GM12878 (cell line): ENCODE measurements at regions not wholly inside any gene's neighbourhood (a gene's known extent, or its start where the extent isn't known, plus 50 kb on each side); places are given as distances from the start of the nearest gene placed in this dataset.

Experiments used
- ATAC-seq: fragments of 200-7000 bp; cut with Tn5 transposase; 3 replicates; pipeline ENCODE4 v1.9.1; 2020; ENCODE audit warnings: mild to moderate bottlenecking, moderate library complexity
- BruUV-seq: library from RNA; stranded (reverse); fragments of 400-500 nt; replicated peaks from 2 replicates; lab custom pipeline; 2021; lab: Mats Ljungman, UMichigan
- CTCF ChIA-PET: fragments of 300-600 bp; sonication (Branson Sonifier 250); formaldehyde crosslinking; extraction: SDS; loops from one replicate; lab custom pipeline; 2021; ENCODE audit warnings: inconsistent platforms; lab: Yijun Ruan, JAX
- POLR2A ChIA-PET: fragments of 350-600 bp; formaldehyde crosslinking; extraction: SDS; loops from one replicate; lab custom pipeline; 2021; ENCODE audit warnings: inconsistent platforms; lab: Charles Lee
- RAD21 ChIA-PET: fragments of 300-600 bp; sonication (Branson Sonifier 250); formaldehyde crosslinking; loops from one replicate; lab custom pipeline; 2023; ENCODE audit warnings: antibody characterized with exemption; ENCODE audit not compliant: unreplicated experiment; lab: Charles Lee
- SMC1A ChIA-PET: fragments of 300-600 bp; sonication (Branson Sonifier 250); formaldehyde crosslinking; loops from one replicate; lab custom pipeline; 2023; ENCODE audit not compliant: unreplicated experiment, uncharacterized antibody; lab: Charles Lee
- DNase-seq: peaks from one replicate; pipeline ENCODE4 v3.0.0-alpha.2; 2011; ENCODE audit warnings: low read depth, low spot score
- FAIRE-seq: peaks from 3 replicates; lab custom pipeline; 2011; peaks lifted over from hg19 to GRCh38; lab: Jason Lieb, UNC
- H2AFZ ChIP-seq: 2 replicates; pipeline ENCODE4 v1.6.0; 2011; ENCODE audit warnings: low read depth, low read length, control low read depth; ENCODE audit not compliant: control insufficient read depth
- H3K27ac ChIP-seq: 2 replicates; pipeline ENCODE4 v1.5.1; 2011; ENCODE audit warnings: control low read depth; ENCODE audit not compliant: control insufficient read depth, insufficient read depth
- H3K27me3 ChIP-seq, 2 experiments: replicated peaks in 1 of 2; 2 replicates each; pipeline versions ENCODE4 v1.6.0 to v1.6.1; 2011; ENCODE audit warnings: low read length in 1 of 2; ENCODE audit not compliant: control insufficient read depth in 2 of 2, insufficient read depth in 2 of 2
- H3K36me3 ChIP-seq, 2 experiments: 2 replicates each; pipeline ENCODE4 v1.5.1; 2011; ENCODE audit warnings: low read length in 1 of 2; ENCODE audit not compliant: control insufficient read depth in 2 of 2, insufficient read depth in 2 of 2
- H3K4me1 ChIP-seq: 2 replicates; pipeline ENCODE4 v1.6.1; 2011; ENCODE audit warnings: mild to moderate bottlenecking, low read length, moderate library complexity, mixed read lengths; ENCODE audit not compliant: control insufficient read depth, insufficient read depth
- H3K4me2 ChIP-seq: 2 replicates; pipeline ENCODE4 v1.6.0; 2011; ENCODE audit warnings: control low read depth; ENCODE audit not compliant: control insufficient read depth, insufficient read depth
- H3K4me3 ChIP-seq: fragments of 200-600 bp; sonication (generic); 2 replicates; pipeline ENCODE4 v1.5.1; 2016
- H3K79me2 ChIP-seq: 2 replicates; pipeline ENCODE4 v1.6.0; 2011; ENCODE audit warnings: low read length; ENCODE audit not compliant: control insufficient read depth, insufficient read depth
- H3K9ac ChIP-seq: 2 replicates; pipeline ENCODE4 v1.8.0; 2011; ENCODE audit warnings: low read length, control low read depth, mixed read lengths; ENCODE audit not compliant: control insufficient read depth, insufficient read depth
- H3K9me3 ChIP-seq: replicated peaks from 3 replicates; pipeline ENCODE4 v1.5.1; 2011; ENCODE audit warnings: mild to moderate bottlenecking, low read length; ENCODE audit not compliant: control insufficient read depth, insufficient read depth
- H4K20me1 ChIP-seq: 2 replicates; pipeline ENCODE4 v1.6.0; 2011; ENCODE audit not compliant: control insufficient read depth, insufficient read depth
- CBFB ChIP-seq: IDR thresholded peaks from 2 replicates; pipeline ENCODE4 v1.6.1; 2016; ENCODE audit warnings: antibody characterized with exemption, low read depth
- CHD4 ChIP-seq: fragments of 200-600 bp; sonication (generic); IDR thresholded peaks from 2 replicates; pipeline ENCODE4 v1.6.1; 2016; ENCODE audit warnings: mild to moderate bottlenecking
- EP300 ChIP-seq, 2 experiments: fragments of 150-350 bp in 1 of 2; IDR thresholded peaks; 2 replicates each; pipeline ENCODE4 v1.6.1; 2011 to 2012; ENCODE audit warnings: low read depth in 2 of 2, low read length in 2 of 2, borderline replicate concordance in 1 of 2, improper control_type of control experiment in 1 of 2, inconsistent platforms in 1 of 2; ENCODE audit not compliant: control insufficient read depth in 1 of 2
- ESRRA ChIP-seq: IDR thresholded peaks from 2 replicates; pipeline ENCODE4 v1.6.1; 2012; ENCODE audit warnings: mild to moderate bottlenecking, low read length, improper control_type of control experiment
- HCFC1 ChIP-seq: fragments of 150-350 bp; IDR thresholded peaks from 2 replicates; pipeline ENCODE4 v1.6.1; 2014; ENCODE audit warnings: low read length
- KDM1A ChIP-seq: fragments of 200-600 bp; sonication (generic); IDR thresholded peaks from 2 replicates; pipeline ENCODE4 v1.6.1; 2016; ENCODE audit warnings: borderline replicate concordance
- LARP7 ChIP-seq: fragments of 450-650 bp; IDR thresholded peaks from 2 replicates; pipeline ENCODE4 v1.6.1; 2017; ENCODE audit warnings: mild to moderate bottlenecking
- MXI1 ChIP-seq: fragments of 150-350 bp; IDR thresholded peaks from 2 replicates; pipeline ENCODE4 v1.6.1; 2011; ENCODE audit warnings: low read depth, mild to moderate bottlenecking, inconsistent platforms, low read length, improper control_type of control experiment
- MYC ChIP-seq: IDR thresholded peaks from 2 replicates; pipeline ENCODE4 v1.6.1; 2011; ENCODE audit warnings: mild to moderate bottlenecking, low read length, moderate library complexity, inconsistent platforms; ENCODE audit not compliant: insufficient read depth, insufficient replicate concordance, insufficient read length, severe bottlenecking
- NR2C2 ChIP-seq: IDR thresholded peaks from 2 replicates; pipeline ENCODE4 v1.6.1; 2011; ENCODE audit warnings: borderline replicate concordance, low read depth; ENCODE audit not compliant: control insufficient read depth, insufficient read length
- POLR2A ChIP-seq: IDR thresholded peaks from 2 replicates; pipeline ENCODE4 v1.6.1; 2011; ENCODE audit warnings: low read depth, mild to moderate bottlenecking, low read length
- POLR2AphosphoS2 ChIP-seq: IDR thresholded peaks from 2 replicates; pipeline ENCODE4 v1.6.1; 2011; ENCODE audit warnings: low read depth, mild to moderate bottlenecking, low read length, improper control_type of control experiment, moderate library complexity
- SP1 ChIP-seq: IDR thresholded peaks from one replicate; pipeline ENCODE4 v1.6.1; 2011; ENCODE audit warnings: low read depth, low read length
- SREBF2 ChIP-seq: IDR thresholded peaks from 2 replicates; pipeline ENCODE4 v1.6.1; 2012; ENCODE audit warnings: mild to moderate bottlenecking, low read length
- SUZ12 ChIP-seq: fragments of 200-600 bp; sonication (generic); IDR thresholded peaks from one replicate; pipeline ENCODE4 v1.6.1; 2018; ENCODE audit warnings: antibody characterized with exemption, mild to moderate bottlenecking; ENCODE audit not compliant: unreplicated experiment
- ZBTB40 ChIP-seq: fragments of 450-650 bp; IDR thresholded peaks from 2 replicates; pipeline ENCODE4 v1.6.1; 2016; ENCODE audit warnings: mild to moderate bottlenecking, moderate library complexity, borderline replicate concordance
- ZSCAN29 ChIP-seq: fragments of 450-650 bp; IDR thresholded peaks from 2 replicates; pipeline ENCODE4 v1.6.1; 2017; ENCODE audit warnings: mild to moderate bottlenecking, moderate library complexity
- WGBS: methylation state at CpG from one replicate; pipeline ENCODE4 v1.1.6; 2016; ENCODE audit warnings: low lambda C conversion rate; ENCODE audit not compliant: insufficient replicate concordance, insufficient coverage; ENCODE audit errors: missing lambda C conversion rate; 5-methylcytosine and 5-hydroxymethylcytosine counted together
- in situ Hi-C: fragments of 300-500 bp; cut with MboI; formaldehyde crosslinking; loops from 9 replicates; pipeline ENCODE4 v1.14.3; 2018; ENCODE audit warnings: mixed read lengths
- intact Hi-C: fragments of 100-400 bp; cut with micrococcal nuclease; formaldehyde crosslinking; loops from one replicate; pipeline ENCODE4 v1.14.2; 2022; ENCODE audit not compliant: unreplicated experiment

GRCh38 chr5:40374853-40375252, 304.9 kb upstream of the PTGER4 start:
- RAD21 ChIA-PET = no interaction called here
- BruUV-seq = no TSS peak
- Histone ChIP-seq H3K4me2 (no peak overlapping the region), H3K79me2 (no peaks in the 10 kb centered on the region), H3K36me3 (no peaks in the 10 kb centered on the region), H4K20me1 (no peaks in the 10 kb centered on the region), H3K9me3 (no peaks in the 10 kb centered on the region; the same call in 1 of the 3 replicates), H3K27me3 (no peaks in the 10 kb centered on the region), H3K4me3 (no peak overlapping the region), H2AFZ (no peak overlapping the region), H3K27ac (no peak overlapping the region), H3K4me1 (peaks cover 19% of the 10 kb centered on the region), H3K9ac (no peak overlapping the region)
- SMC1A ChIA-PET = interaction anchor here (0.8 to 1.6 kb wide), 3 partner anchors 8 to 303 kb away, joined by 3 read pairs; no protein-coding TSS in a partner anchor
- FAIRE-seq (no peak), ATAC-seq (no peak), DNase-seq (no peak)
- in situ Hi-C loops (no loop called here), intact Hi-C loops (no loop called here)
- 75% methylated on average over 6 of the region's 6 CpGs for WGBS
- CTCF ChIA-PET = interaction anchor here (0.7 to 0.9 kb wide), 2 partner anchors 9 to 297 kb away, joined by 3 read pairs; no protein-coding TSS in a partner anchor
- POLR2A ChIA-PET = no interaction called here
- TF ChIP-seq ZSCAN29 = no peak
- TF ChIP-seq HCFC1 = no peak
- no peak for TF ChIP-seq CHD4
- no peak for TF ChIP-seq SUZ12
- TF ChIP-seq LARP7 = no peak
- no peak for TF ChIP-seq SREBF2
- TF ChIP-seq KDM1A = no peak
- TF ChIP-seq CBFB = no peak
- no peak for TF ChIP-seq MYC
- TF ChIP-seq POLR2A = no peak

- in situ Hi-C loops (no loop called here), intact Hi-C loops (no loop called here)
- ATAC-seq (no peak), FAIRE-seq (no peak), DNase-seq (no peak)
- BruUV-seq = no TSS peak
- Histone ChIP-seq H3K4me3 (no peak overlapping the region), H3K36me3 (no peaks in the 10 kb centered on the region), H3K9me3 (no peaks in the 10 kb centered on the region; the same call in 2 of the 3 replicates), H4K20me1 (no peaks in the 10 kb centered on the region), H3K4me1 (no peaks in the 10 kb centered on the region), H3K4me2 (no peak overlapping the region), H3K79me2 (no peaks in the 10 kb centered on the region), H2AFZ (no peak overlapping the region), H3K27ac (no peak overlapping the region), H3K27me3 (no peaks in the 10 kb centered on the region), H3K9ac (no peak overlapping the region)
- 78% methylated on average over 5 of the region's 5 CpGs for WGBS
- CTCF ChIA-PET = no interaction called here
- RAD21 ChIA-PET = no interaction called here
- SMC1A ChIA-PET = interaction anchor here (0.5 to 1.1 kb wide), 3 partner anchors 64 to 116 kb away, joined by 3 to 4 read pairs (median 3); no protein-coding TSS in a partner anchor
- TF ChIP-seq NR2C2 (no peak), EP300 (IDR thresholded peaks at IDR 0.05; ENCODE audit: borderline replicate concordance in 1 of 2, control insufficient read depth in 1 of 2, low read depth in 2 of 2, low read length in 2 of 2) (no peak), ZBTB40 (no peak), SP1 (no peak), MXI1 (no peak), ESRRA (no peak), POLR2AphosphoS2 (no peak)
- POLR2A ChIA-PET = no interaction called here
These were observed 311.5 kb upstream of the PTGER4 start for GRCh38 chr5:40368200-40368599.
